Fibroblast of the aortic adventitia (primary cell): ENCODE measurements at regions not wholly inside any gene's neighbourhood (a gene's known extent, or its start where the extent isn't known, plus 50 kb on each side); places are given as distances from the start of the nearest gene placed in this dataset.

Source experiments
- DNase-seq: peaks from one replicate; pipeline ENCODE4 v3.0.0-alpha.2; 2010; ENCODE audit warnings: low read depth
- H3K4me3 ChIP-seq: 2 replicates; pipeline ENCODE4 v1.5.1; 2011; ENCODE audit warnings: low read depth, mild to moderate bottlenecking, control low read depth, low read length, moderate library complexity
- CTCF ChIP-seq: IDR thresholded peaks from 2 replicates; pipeline ENCODE4 v1.5.1; 2011; ENCODE audit warnings: mild to moderate bottlenecking, low read length, control low read depth, inconsistent platforms; ENCODE audit not compliant: insufficient read depth

- DNase-seq = no peak
- no peak for TF ChIP-seq CTCF
- no peak overlapping the region for H3K4me3 ChIP-seq
These were observed 136.3 kb downstream of the TFAP2C start for GRCh38 chr20:56765172-56766073.

GRCh38 chr20:56766528-56766927, 137.4 kb downstream of the TFAP2C start:
- no peak for DNase-seq

DNA sequence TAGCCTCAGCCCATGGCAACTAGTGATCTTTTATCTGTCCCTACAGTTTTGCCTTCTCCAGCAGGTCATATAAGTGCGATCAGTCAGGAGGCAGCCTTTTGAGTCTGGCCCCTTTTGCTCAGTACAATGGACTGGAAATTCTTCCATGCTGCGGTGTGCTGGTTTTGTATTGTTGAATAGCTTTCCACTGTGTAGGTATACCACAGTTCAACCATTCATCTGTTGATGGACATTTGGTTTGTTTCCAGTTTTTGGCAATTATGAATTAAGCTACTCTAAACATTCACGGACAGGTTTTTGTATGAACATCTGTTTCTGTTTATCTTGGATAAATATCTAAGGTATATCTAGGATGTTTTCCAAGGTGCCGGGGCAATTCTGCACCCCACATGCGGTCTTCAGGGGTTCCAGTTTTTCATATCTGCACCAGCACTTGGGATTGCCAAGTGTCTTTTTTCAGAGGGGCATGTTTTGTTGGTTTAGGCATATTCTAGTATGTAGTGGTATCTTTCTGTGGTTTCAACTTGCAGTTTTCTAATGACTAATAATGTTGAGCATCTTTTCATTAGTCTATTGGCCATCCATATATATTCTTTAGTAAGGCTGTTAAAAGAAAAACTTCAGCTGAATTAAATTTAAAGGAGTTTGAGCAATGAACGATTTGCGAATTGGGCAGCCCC, 141.0 kb downstream of the TFAP2C start:
- no peak for DNase-seq
- no peak for TF ChIP-seq CTCF
- H3K4me3 ChIP-seq = no peak overlapping the region

More at GRCh38 chr20:56766528-56766927, 137.4 kb downstream of the TFAP2C start:
- no peak overlapping the region for H3K4me3 ChIP-seq
- no peak for TF ChIP-seq CTCF

- no peak overlapping the region for H3K4me3 ChIP-seq
- no peak for DNase-seq
- no peak for TF ChIP-seq CTCF
These were observed 144.6 kb downstream of the TFAP2C start for GRCh38 chr20:56773749-56774148.

- H3K4me3 ChIP-seq = no peak overlapping the region
- TF ChIP-seq CTCF = no peak
- DNase-seq = no peak
These were observed 145.8 kb downstream of the TFAP2C start for GRCh38 chr20:56774873-56775272.

GRCh38 chr20:56776345-56776744, 147.2 kb downstream of the TFAP2C start:
- no peak for TF ChIP-seq CTCF

More at GRCh38 chr20:56776345-56776744, 147.2 kb downstream of the TFAP2C start:
- DNase-seq = no peak
- no peak overlapping the region for H3K4me3 ChIP-seq
